Breast epithelium (tissue), 3 donors: ENCODE measurements at regions not wholly inside any gene's neighbourhood (a gene's known extent, or its start where the extent isn't known, plus 50 kb on each side); places are given as distances from the start of the nearest gene placed in this dataset.

Experiments used
- POLR2AphosphoS5 ChIP-seq, 3 donors: sonication (generic); formaldehyde crosslinking; IDR thresholded peaks; one replicate each; pipeline ENCODE4 v1.6.1; 2017; ENCODE audit warnings: antibody characterized with exemption in 3 of 3
- TF ChIP-seq, protein P1 (sequence below), 3 donors: fragments of 450-650 bp; IDR thresholded peaks; one replicate each; pipeline ENCODE4 v1.5.1; 2016 to 2017; ENCODE audit warnings: antibody characterized with exemption in 3 of 3, mild to moderate bottlenecking in 3 of 3, moderate library complexity in 3 of 3

DNA sequence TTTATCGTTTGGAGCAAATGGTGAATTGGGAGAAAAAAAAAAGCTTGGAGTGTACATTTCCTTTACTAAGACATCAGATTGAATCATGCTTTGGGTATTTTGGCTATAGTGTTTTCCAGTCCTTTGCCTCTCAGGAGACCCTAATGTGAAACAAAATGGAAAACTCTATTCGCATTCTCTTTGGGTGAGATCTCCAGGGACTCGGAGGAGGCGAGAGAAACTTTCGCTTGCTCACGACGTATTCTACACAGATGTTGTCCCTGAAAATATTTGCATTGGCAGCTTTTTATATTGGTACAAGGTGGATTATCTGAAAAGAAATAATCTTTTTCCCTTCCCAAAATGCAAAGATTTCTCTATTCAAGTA is 1240.1 kb upstream of the WWC1 start:
- TF ChIP-seq, protein P1, sequence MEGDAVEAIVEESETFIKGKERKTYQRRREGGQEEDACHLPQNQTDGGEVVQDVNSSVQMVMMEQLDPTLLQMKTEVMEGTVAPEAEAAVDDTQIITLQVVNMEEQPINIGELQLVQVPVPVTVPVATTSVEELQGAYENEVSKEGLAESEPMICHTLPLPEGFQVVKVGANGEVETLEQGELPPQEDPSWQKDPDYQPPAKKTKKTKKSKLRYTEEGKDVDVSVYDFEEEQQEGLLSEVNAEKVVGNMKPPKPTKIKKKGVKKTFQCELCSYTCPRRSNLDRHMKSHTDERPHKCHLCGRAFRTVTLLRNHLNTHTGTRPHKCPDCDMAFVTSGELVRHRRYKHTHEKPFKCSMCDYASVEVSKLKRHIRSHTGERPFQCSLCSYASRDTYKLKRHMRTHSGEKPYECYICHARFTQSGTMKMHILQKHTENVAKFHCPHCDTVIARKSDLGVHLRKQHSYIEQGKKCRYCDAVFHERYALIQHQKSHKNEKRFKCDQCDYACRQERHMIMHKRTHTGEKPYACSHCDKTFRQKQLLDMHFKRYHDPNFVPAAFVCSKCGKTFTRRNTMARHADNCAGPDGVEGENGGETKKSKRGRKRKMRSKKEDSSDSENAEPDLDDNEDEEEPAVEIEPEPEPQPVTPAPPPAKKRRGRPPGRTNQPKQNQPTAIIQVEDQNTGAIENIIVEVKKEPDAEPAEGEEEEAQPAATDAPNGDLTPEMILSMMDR (IDR thresholded peaks at IDR 0.05), result no peak
- no peak for TF ChIP-seq POLR2AphosphoS5 (IDR thresholded peaks at IDR 0.05)
